ENCODE measurements at regions not wholly inside any gene's neighbourhood (a gene's known extent, or its start where the extent isn't known, plus 50 kb on each side); places are given as distances from the start of the nearest gene placed in this dataset.

DNA sequence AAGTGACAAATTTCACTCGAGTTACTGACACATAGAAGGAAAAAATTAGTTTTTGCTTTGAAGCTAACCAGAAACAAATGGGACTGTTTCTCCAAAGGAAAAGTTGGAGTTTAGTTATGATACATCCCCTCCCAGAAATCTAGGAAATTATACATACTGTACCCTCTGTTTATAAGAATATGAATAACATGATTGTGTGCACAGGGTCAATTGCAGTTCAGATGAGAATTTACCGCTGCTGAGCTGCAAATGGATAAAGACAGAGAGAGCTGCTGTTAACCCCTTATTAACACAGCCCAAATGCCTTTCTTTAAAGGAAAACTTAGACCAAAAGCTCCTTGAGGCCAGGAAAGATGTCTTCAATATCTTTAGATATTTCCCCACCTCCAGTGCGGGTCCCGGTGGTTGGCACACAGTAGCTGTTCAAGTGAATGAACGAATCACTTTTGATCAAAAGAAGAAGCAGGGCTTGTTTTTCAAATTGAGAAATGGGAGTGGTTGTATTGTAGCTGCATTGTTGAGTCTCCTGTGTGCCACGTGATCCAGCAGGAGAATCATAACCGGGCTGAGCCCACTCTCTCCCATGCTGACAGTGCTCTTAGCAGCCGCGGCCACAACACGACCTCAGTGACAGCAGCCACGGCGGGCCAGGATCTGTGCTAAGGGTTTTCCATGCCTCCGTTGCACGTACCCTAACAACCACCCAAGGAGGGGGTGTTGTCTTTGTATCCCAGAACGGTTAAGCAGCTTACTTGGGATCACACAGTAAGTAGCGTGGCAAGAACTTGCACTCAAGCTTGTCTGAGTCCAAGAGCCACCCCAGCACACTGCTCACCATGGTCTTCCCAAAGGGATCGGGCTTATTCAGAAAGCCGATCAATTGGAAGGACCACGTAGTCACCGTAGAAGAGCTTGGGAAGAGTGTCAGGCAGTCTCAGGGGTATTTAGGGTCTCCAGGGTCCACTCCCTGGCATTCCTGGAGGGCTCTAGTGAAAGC, 53.5 kb upstream of the BMP6 start:
- H3K27me3 ChIP-seq (replicated peaks; ENCODE audit: insufficient read depth) = no peaks in the 10 kb centered on the region
- DNase-seq (ENCODE audit: low spot score) (no peak), ATAC-seq (ENCODE audit: insufficient number of reproducible peaks, low FRiP score, low read depth) (no peak)
- TF ChIP-seq, protein P1, sequence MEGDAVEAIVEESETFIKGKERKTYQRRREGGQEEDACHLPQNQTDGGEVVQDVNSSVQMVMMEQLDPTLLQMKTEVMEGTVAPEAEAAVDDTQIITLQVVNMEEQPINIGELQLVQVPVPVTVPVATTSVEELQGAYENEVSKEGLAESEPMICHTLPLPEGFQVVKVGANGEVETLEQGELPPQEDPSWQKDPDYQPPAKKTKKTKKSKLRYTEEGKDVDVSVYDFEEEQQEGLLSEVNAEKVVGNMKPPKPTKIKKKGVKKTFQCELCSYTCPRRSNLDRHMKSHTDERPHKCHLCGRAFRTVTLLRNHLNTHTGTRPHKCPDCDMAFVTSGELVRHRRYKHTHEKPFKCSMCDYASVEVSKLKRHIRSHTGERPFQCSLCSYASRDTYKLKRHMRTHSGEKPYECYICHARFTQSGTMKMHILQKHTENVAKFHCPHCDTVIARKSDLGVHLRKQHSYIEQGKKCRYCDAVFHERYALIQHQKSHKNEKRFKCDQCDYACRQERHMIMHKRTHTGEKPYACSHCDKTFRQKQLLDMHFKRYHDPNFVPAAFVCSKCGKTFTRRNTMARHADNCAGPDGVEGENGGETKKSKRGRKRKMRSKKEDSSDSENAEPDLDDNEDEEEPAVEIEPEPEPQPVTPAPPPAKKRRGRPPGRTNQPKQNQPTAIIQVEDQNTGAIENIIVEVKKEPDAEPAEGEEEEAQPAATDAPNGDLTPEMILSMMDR (IDR thresholded peaks at IDR 0.05) = no peak
- no peaks in the 10 kb centered on the region for H3K4me1 ChIP-seq (ENCODE audit: control insufficient read depth in 1 of 2, low read depth in 2 of 2)
- no peak overlapping the region for H3K27ac ChIP-seq
- H3K4me3 ChIP-seq = peak overlapping the region; percentile 33
- no peaks in the 10 kb centered on the region for H3K9me3 ChIP-seq
- no peaks in the 10 kb centered on the region for H3K36me3 ChIP-seq

DNA sequence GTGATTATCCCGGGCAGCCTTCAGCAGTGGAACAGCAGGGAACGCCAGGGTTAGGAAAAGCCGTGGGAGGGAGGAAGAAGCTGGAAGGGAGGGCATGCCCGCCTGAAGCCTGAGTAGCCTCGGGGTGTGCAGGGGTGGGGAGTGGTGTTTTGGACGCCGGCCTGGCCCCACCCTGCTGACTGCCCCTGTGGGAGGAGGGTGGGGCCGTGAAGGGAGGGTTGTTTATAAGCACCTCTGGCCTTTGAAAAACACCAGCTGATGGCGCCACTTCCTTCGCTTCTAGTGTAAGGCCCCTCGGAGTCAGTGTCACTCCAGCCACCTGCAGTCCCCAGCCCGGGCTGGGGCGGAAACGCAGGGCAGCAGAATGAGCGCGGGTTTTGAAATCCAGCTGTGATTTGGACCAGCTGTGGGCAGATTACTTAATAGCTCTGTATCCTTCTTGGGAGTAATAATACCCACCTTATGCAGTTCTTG, 52.8 kb upstream of the BMP6 start:
- H3K27me3 ChIP-seq (replicated peaks; ENCODE audit: insufficient read depth) = no peaks in the 10 kb centered on the region
- no peaks in the 10 kb centered on the region for H3K9me3 ChIP-seq
- H3K4me1 ChIP-seq (ENCODE audit: control insufficient read depth in 1 of 2, low read depth in 2 of 2) = no peaks in the 10 kb centered on the region
- TF ChIP-seq, protein P1 (IDR thresholded peaks at IDR 0.05) = no peak
- no peak overlapping the region for H3K27ac ChIP-seq
- no peak for ATAC-seq (ENCODE audit: insufficient number of reproducible peaks, low FRiP score, low read depth)
- no peaks in the 10 kb centered on the region for H3K36me3 ChIP-seq
- no peak for DNase-seq (ENCODE audit: low spot score)
- H3K4me3 ChIP-seq = peak overlapping the region; percentile 33

DNA sequence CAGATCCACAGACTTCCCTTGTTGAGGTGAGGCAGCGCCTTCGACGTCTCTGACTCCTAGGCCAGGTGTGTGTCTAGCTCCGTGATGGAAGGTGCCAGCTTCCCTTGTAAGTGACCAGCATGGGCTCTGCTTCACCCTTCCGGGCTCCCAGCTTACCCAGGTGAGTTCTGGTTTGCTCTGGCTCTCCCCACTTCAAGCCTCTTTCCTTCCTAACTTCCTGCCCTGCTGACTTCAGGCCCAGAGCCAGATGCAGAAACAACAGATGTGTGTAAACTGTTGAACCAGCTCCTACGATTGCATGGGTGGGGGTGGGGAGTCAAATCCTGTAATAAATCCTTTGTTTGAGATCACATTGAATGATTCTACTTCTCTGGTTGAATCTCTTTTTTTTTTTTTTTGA, 51.6 kb upstream of the BMP6 start:
- Histone ChIP-seq H3K27me3 (replicated peaks; ENCODE audit: insufficient read depth) (no peaks in the 10 kb centered on the region), H3K9me3 (no peaks in the 10 kb centered on the region), H3K27ac (no peak overlapping the region), H3K36me3 (no peaks in the 10 kb centered on the region), H3K4me3 (no peak overlapping the region), H3K4me1 (ENCODE audit: control insufficient read depth in 1 of 2, low read depth in 2 of 2) (no peaks in the 10 kb centered on the region)
- DNase-seq (ENCODE audit: low spot score) = no peak
- no peak for ATAC-seq (ENCODE audit: insufficient number of reproducible peaks, low FRiP score, low read depth)
- TF ChIP-seq, protein P1 (IDR thresholded peaks at IDR 0.05) = no peak

DNA sequence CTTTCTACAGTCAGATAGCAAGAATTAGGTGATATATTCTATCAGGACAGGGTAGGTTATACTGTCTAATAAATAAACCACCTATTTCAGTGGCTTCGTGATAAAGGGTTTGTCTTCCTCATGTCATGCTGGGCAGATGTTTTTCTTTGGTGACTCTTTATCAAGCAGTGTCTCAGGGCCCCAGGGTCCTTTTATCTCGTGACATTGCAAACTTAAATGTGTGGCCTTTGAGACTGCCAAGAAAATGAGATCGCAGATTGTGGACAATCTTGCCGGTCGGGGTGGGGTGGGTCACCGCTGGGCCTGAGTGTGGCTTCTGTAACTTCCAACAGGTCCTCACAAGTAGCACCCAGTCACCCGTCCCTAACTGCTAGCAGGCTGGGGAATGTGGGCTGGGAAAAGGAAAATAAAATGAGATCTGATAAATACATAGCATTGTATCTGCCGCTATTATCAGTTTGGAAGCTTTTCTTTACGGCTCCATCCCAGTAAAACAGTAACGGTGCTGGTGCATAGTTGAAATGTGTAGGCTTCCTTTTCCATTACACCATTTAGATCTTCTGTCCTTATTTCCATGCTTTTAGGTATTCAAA, 50.5 kb upstream of the BMP6 start:
- H3K4me3 ChIP-seq = no peak overlapping the region
- no peaks in the 10 kb centered on the region for H3K36me3 ChIP-seq
- TF ChIP-seq, protein P1 (IDR thresholded peaks at IDR 0.05) = no peak
- H3K9me3 ChIP-seq = no peaks in the 10 kb centered on the region
- no peaks in the 10 kb centered on the region for H3K27me3 ChIP-seq (replicated peaks; ENCODE audit: insufficient read depth)
- DNase-seq (ENCODE audit: low spot score) (no peak), ATAC-seq (ENCODE audit: insufficient number of reproducible peaks, low FRiP score, low read depth) (no peak)
- H3K4me1 ChIP-seq (ENCODE audit: control insufficient read depth in 1 of 2, low read depth in 2 of 2) = no peaks in the 10 kb centered on the region
- H3K27ac ChIP-seq = no peak overlapping the region

All from thoracic aorta (tissue), 2 donors.